ENCODE measurements at regions not wholly inside any gene's neighbourhood (a gene's known extent, or its start where the extent isn't known, plus 50 kb on each side); places are given as distances from the start of the nearest gene placed in this dataset.

GRCh38 chr2:14342313-14342712, 290.2 kb upstream of the LRATD1 start:
- no peak for TF ChIP-seq CTCF (IDR thresholded peaks at IDR 0.05; ENCODE audit: low read depth, low read length, poor library complexity, severe bottlenecking)
- TF ChIP-seq EZH2phosphoT487 (IDR thresholded peaks at IDR 0.05; ENCODE audit: borderline replicate concordance, low read length): no peak

Measured in DOHH2 (cell line).